Transverse colon (tissue), 4 donors: ENCODE measurements at regions not wholly inside any gene's neighbourhood (a gene's known extent, or its start where the extent isn't known, plus 50 kb on each side); places are given as distances from the start of the nearest gene placed in this dataset.

ENCODE experiments used
- DNase-seq: peaks from one replicate; pipeline ENCODE4 v3.0.0-alpha.2; 2019
- H3K27ac ChIP-seq, 4 donors: fragments of 200-600 bp; sonication (generic); 2 replicates each; pipeline ENCODE4 v1.5.1; 2016 to 2018; ENCODE audit warnings: inconsistent platforms in 4 of 4
- H3K27me3 ChIP-seq: fragments of 200-600 bp; sonication (generic); 2 replicates; pipeline ENCODE4 v1.5.1; 2017; ENCODE audit warnings: inconsistent platforms
- H3K36me3 ChIP-seq, 4 donors: fragments of 200-600 bp; sonication (generic); 2 replicates each; pipeline ENCODE4 v1.5.1; 2017 to 2019; ENCODE audit warnings: inconsistent platforms in 4 of 4
- H3K4me1 ChIP-seq, 4 donors: fragments of 200-600 bp; sonication (generic); 2 replicates each; pipeline ENCODE4 v1.5.1; 2017 to 2020; ENCODE audit warnings: inconsistent platforms in 4 of 4
- H3K4me3 ChIP-seq, 4 donors: fragments of 200-600 bp; sonication (generic); 1 replicate in 1 of 4; 2 replicates in 3 of 4; pipeline versions ENCODE4 v1.5.1 to v1.6.1; 2017 to 2019; ENCODE audit warnings: inconsistent platforms in 4 of 4
- H3K9me3 ChIP-seq, 2 donors: fragments of 200-600 bp; sonication (generic); 2 replicates each; pipeline ENCODE4 v1.5.1; 2017 to 2019; ENCODE audit warnings: inconsistent platforms in 2 of 2
- CTCF ChIP-seq, 5 experiments: fragments of 200-600 bp in 3 of 5; fragments of 450-650 bp in 2 of 5; sonication (generic) in 3 of 5; IDR thresholded peaks; 1 replicate in 2 of 5; 2 replicates in 3 of 5; pipeline ENCODE4 v1.5.1; 2016 to 2017; ENCODE audit warnings: antibody characterized with exemption in 5 of 5, inconsistent platforms in 3 of 5, mild to moderate bottlenecking in 2 of 5, moderate library complexity in 1 of 5
- EP300 ChIP-seq: sonication (generic); formaldehyde crosslinking; IDR thresholded peaks from one replicate; pipeline ENCODE4 v1.6.1; 2017; ENCODE audit warnings: antibody characterized with exemption, low read depth
- POLR2A ChIP-seq: fragments of 450-650 bp; IDR thresholded peaks from one replicate; pipeline ENCODE4 v1.6.1; 2016; ENCODE audit warnings: antibody characterized with exemption, mild to moderate bottlenecking, moderate library complexity
- POLR2AphosphoS5 ChIP-seq, 3 donors: sonication (generic); formaldehyde crosslinking; IDR thresholded peaks; one replicate each; pipeline ENCODE4 v1.6.1; 2016; ENCODE audit warnings: antibody characterized with exemption in 3 of 3
- WGBS, 2 donors: methylation state at CpG; one replicate each; pipeline ENCODE4 v1.1.5; 2018; ENCODE audit warnings: low coverage in 1 of 2; 5-methylcytosine and 5-hydroxymethylcytosine counted together
- in situ Hi-C, 4 donors: fragments of 200-750 bp; cut with MboI; loops; one replicate each; pipeline versions ENCODE4 v1.15.0 to v1.15.1; 2017; ENCODE audit warnings: low sequenced_read_pairs in 3 of 4, low pct_ligation_motif_present in 1 of 4, low pct_unique_long_range_greater_than_20kb in 1 of 4
- intact Hi-C: fragments of 100-400 bp; cut with DNase I; formaldehyde crosslinking; loops from one replicate; pipeline ENCODE4 v1.15.1; 2023; ENCODE audit warnings: low total_unique reads

GRCh38 chr10:108850138-108850854 lies 1073.0 kb downstream of the XPNPEP1 start:
- TF ChIP-seq CTCF (IDR thresholded peaks at IDR 0.05) (no peak), POLR2AphosphoS5 (IDR thresholded peaks at IDR 0.05) (no peak), POLR2A (no peak), EP300 (no peak)
- no peak for DNase-seq
- no peaks in the 10 kb centered on the region for H3K9me3 ChIP-seq
- H3K27ac ChIP-seq: no peak overlapping the region
- no peak overlapping the region for H3K4me3 ChIP-seq
- intact Hi-C loops (no loop called here), in situ Hi-C loops (no loop called here)
- H3K36me3 ChIP-seq: no peaks in the 10 kb centered on the region
- 79 to 80% methylated on average over 1 of the region's 1 CpG for WGBS, 2 donors
- H3K4me1 ChIP-seq: no peaks in the 10 kb centered on the region
- no peaks in the 10 kb centered on the region for H3K27me3 ChIP-seq

GRCh38 chr10:108849688-108850087 lies 1073.6 kb downstream of the XPNPEP1 start:
- Histone ChIP-seq H3K27me3 (no peaks in the 10 kb centered on the region), H3K9me3 (no peaks in the 10 kb centered on the region), H3K36me3 (no peaks in the 10 kb centered on the region), H3K4me1 (no peaks in the 10 kb centered on the region), H3K4me3 (no peak overlapping the region), H3K27ac (no peak overlapping the region)
- in situ Hi-C loops: no loop called here
- intact Hi-C loops: no loop called here
- DNase-seq: no peak
- TF ChIP-seq CTCF (IDR thresholded peaks at IDR 0.05): no peak
- TF ChIP-seq POLR2A: no peak
- no peak for TF ChIP-seq POLR2AphosphoS5 (IDR thresholded peaks at IDR 0.05)
- no peak for TF ChIP-seq EP300
- WGBS, 2 donors: 67 to 73% methylated on average over 2 of the region's 2 CpGs

GRCh38 chr10:108849186-108849585 lies 1074.1 kb downstream of the XPNPEP1 start:
- H3K27me3 ChIP-seq: no peaks in the 10 kb centered on the region
- intact Hi-C loops: no loop called here
- no peak for DNase-seq
- in situ Hi-C loops: no loop called here
- H3K27ac ChIP-seq: no peak overlapping the region
- H3K4me3 ChIP-seq: no peak overlapping the region
- no peaks in the 10 kb centered on the region for H3K36me3 ChIP-seq
- H3K9me3 ChIP-seq: no peaks in the 10 kb centered on the region
- no peaks in the 10 kb centered on the region for H3K4me1 ChIP-seq
- TF ChIP-seq EP300 (no peak), POLR2AphosphoS5 (IDR thresholded peaks at IDR 0.05) (no peak), CTCF (IDR thresholded peaks at IDR 0.05) (no peak), POLR2A (no peak)

- TF ChIP-seq CTCF (IDR thresholded peaks at IDR 0.05) (no peak), EP300 (no peak), POLR2A (no peak), POLR2AphosphoS5 (IDR thresholded peaks at IDR 0.05) (no peak)
- no peaks in the 10 kb centered on the region for H3K36me3 ChIP-seq
- in situ Hi-C loops (no loop called here), intact Hi-C loops (no loop called here)
- H3K4me1 ChIP-seq: no peaks in the 10 kb centered on the region
- H3K9me3 ChIP-seq: no peaks in the 10 kb centered on the region
- no peak overlapping the region for H3K27ac ChIP-seq
- H3K27me3 ChIP-seq: no peaks in the 10 kb centered on the region
- no peak overlapping the region for H3K4me3 ChIP-seq
- DNase-seq: no peak
- 33 to 58% methylated on average over 1 of the region's 1 CpG for WGBS, 2 donors
Measured at GRCh38 chr10:108848046-108848445, 1075.3 kb downstream of the XPNPEP1 start.
